ENCODE measurements at regions not wholly inside any gene's neighbourhood (a gene's known extent, or its start where the extent isn't known, plus 50 kb on each side); places are given as distances from the start of the nearest gene placed in this dataset.

GRCh38 chr11:45472716-45473317 is 186.7 kb upstream of the SYT13 start:
- DNase-seq = no peak

GRCh38 chr11:45471266-45471665 is 185.1 kb upstream of the SYT13 start:
- no peak for DNase-seq

GRCh38 chr11:45470794-45471167 is 184.6 kb upstream of the SYT13 start:
- DNase-seq = no peak

- DNase-seq = no peak
Measured at GRCh38 chr11:45470151-45470793, 184.1 kb upstream of the SYT13 start.

GRCh38 chr11:45468267-45468856 is 182.2 kb upstream of the SYT13 start:
- no peak for DNase-seq

GRCh38 chr11:45463541-45463940 is 177.4 kb upstream of the SYT13 start:
- no peak for DNase-seq

- no peak for DNase-seq
Measured at GRCh38 chr11:45461514-45461913, 175.4 kb upstream of the SYT13 start.

- DNase-seq = no peak
Measured at GRCh38 chr11:45459491-45459890, 173.3 kb upstream of the SYT13 start.

GRCh38 chr11:45458269-45458668 is 172.1 kb upstream of the SYT13 start:
- DNase-seq = no peak

GRCh38 chr11:45457649-45458048 is 171.5 kb upstream of the SYT13 start:
- no peak for DNase-seq

GRCh38 chr11:45456686-45457085 is 170.5 kb upstream of the SYT13 start:
- no peak for DNase-seq

- no peak for DNase-seq
Measured at GRCh38 chr11:45455536-45455935, 169.4 kb upstream of the SYT13 start.

GRCh38 chr11:45454917-45455401 is 168.8 kb upstream of the SYT13 start:
- no peak for DNase-seq

- no peak for DNase-seq
Measured at GRCh38 chr11:45453721-45454120, 167.6 kb upstream of the SYT13 start.

- no peak for DNase-seq
Measured at GRCh38 chr11:45451766-45452440, 165.8 kb upstream of the SYT13 start.

GRCh38 chr11:45450189-45450588 is 164.0 kb upstream of the SYT13 start:
- no peak for DNase-seq

- no peak for DNase-seq
Measured at GRCh38 chr11:45449036-45449601, 163.0 kb upstream of the SYT13 start.

GRCh38 chr11:45448561-45448960 is 162.4 kb upstream of the SYT13 start:
- DNase-seq = no peak

- DNase-seq = no peak
Measured at GRCh38 chr11:45446998-45447397, 160.9 kb upstream of the SYT13 start.

- no peak for DNase-seq
Measured at GRCh38 chr11:45446434-45446833, 160.3 kb upstream of the SYT13 start.

- peak; percentile 16 for DNase-seq
Measured at GRCh38 chr11:45444796-45445195, 158.7 kb upstream of the SYT13 start.

GRCh38 chr11:45440111-45440510 is 154.0 kb upstream of the SYT13 start:
- DNase-seq = no peak

- no peak for DNase-seq
Measured at GRCh38 chr11:45436966-45437365, 150.8 kb upstream of the SYT13 start.

- no peak for DNase-seq
Measured at GRCh38 chr11:45436118-45436517, 150.0 kb upstream of the SYT13 start.

Measured in activated CD4-positive, alpha-beta T cell treated with anti-CD3 and anti-CD28 coated beads, Interleukin-2, Interleukin-6, amounts not matched to agents 100 ng/mL and 50 ng/mL, durations not matched to agents 16 hours and 8 hours (primary cell).